ENCODE measurements at regions not wholly inside any gene's neighbourhood (a gene's known extent, or its start where the extent isn't known, plus 50 kb on each side); places are given as distances from the start of the nearest gene placed in this dataset.

DNA sequence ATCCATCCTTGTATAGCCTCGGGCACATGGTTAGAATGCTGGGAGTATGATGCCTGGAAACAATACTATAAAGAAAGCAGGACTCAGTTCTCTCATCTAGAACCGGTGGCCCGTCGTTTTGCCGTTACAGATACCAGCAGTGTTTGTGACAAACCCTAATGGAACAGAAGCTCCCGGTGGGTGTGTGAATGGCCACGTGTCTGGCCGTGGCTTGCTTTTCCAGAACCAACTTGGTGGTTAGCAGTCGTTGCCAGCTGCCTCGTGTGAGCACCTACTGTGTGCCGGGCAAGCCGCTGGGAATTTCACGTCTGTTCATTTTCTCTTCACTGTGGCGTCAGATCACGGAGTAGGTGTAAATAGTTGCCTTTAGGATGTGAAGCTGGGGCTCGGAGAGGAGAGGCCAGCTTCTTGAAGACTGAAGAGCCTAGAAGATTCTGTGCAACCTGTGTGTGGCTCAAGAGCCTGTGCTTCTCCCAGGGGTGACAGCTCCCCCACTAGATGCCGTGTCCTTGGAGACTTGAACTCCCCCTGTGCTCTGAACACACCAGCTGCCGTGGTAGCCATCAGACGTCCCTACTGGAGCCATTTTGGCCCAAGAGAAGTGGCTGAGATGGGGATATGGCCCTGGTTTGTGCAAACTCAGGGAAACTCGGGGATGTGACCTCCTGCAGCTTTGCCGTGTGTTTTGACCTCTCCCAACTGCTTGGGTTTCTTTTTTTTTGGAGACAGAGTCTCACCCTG lies 57.5 kb upstream of the PPARA start:
- Histone ChIP-seq H3K4me3 (ENCODE audit: low read depth, low read length) (no peak overlapping the region), H3K36me3 (replicated peaks) (peaks cover 45% of the 10 kb centered on the region), H3K27me3 (replicated peaks) (no peaks in the 10 kb centered on the region), H3K27ac (no peak overlapping the region)
- TF ChIP-seq, protein P1, sequence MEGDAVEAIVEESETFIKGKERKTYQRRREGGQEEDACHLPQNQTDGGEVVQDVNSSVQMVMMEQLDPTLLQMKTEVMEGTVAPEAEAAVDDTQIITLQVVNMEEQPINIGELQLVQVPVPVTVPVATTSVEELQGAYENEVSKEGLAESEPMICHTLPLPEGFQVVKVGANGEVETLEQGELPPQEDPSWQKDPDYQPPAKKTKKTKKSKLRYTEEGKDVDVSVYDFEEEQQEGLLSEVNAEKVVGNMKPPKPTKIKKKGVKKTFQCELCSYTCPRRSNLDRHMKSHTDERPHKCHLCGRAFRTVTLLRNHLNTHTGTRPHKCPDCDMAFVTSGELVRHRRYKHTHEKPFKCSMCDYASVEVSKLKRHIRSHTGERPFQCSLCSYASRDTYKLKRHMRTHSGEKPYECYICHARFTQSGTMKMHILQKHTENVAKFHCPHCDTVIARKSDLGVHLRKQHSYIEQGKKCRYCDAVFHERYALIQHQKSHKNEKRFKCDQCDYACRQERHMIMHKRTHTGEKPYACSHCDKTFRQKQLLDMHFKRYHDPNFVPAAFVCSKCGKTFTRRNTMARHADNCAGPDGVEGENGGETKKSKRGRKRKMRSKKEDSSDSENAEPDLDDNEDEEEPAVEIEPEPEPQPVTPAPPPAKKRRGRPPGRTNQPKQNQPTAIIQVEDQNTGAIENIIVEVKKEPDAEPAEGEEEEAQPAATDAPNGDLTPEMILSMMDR (IDR thresholded peaks at IDR 0.05; ENCODE audit: low read depth, low read length, missing control alignments) = no peak
- DNase-seq = no peak
- in situ Hi-C loops (cut with HindIII; ENCODE audit: low pct_ligation_motif_present, low sequenced_read_pairs) = no loop called here

DNA sequence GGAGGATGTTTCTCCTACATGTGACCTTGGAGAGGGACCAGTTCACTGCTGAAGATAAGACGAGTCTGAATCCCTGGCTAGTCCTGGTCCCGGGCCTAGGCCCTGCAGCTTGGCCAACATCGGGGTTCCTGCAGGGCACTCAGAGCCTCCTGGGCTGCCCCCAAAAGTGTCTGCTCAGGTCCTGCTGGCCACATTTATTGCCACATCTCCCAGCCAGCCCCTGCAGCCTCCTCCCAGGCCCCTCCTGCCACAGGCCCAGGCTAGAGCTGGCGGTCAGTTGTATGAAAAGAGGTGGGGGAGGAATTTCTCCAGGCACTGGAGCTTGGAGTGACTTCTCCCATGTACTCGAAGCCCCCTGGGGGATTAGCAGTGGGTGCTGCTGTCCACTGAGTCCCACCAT lies 56.5 kb upstream of the PPARA start:
- Histone ChIP-seq H3K27ac (no peak overlapping the region), H3K4me3 (ENCODE audit: low read depth, low read length) (no peak overlapping the region), H3K27me3 (replicated peaks) (no peaks in the 10 kb centered on the region), H3K36me3 (replicated peaks) (peaks cover 54% of the 10 kb centered on the region)
- TF ChIP-seq, protein P1 (IDR thresholded peaks at IDR 0.05; ENCODE audit: low read depth, low read length, missing control alignments) = no peak
- DNase-seq = no peak
- in situ Hi-C loops (cut with HindIII; ENCODE audit: low pct_ligation_motif_present, low sequenced_read_pairs) = no loop called here

DNA sequence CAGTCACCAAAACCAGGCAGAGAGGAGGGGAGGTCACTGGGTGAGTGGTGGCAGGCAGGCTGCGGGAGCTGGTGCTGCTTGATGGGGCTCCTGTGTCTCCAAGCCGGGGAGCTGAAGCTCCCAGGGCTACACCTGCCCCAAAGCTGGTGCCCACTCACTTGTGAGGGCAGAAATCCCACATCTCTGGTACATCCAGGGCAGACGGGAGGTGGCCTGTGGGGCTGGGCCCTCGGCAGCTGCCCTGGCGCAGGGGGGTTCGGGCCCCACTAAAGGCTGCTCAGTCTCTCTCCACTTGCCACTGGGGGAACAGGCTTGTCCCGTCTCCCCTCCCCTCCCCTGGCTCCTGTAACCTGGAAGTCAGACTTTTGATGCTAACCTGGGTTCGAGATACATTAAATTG lies 55.6 kb upstream of the PPARA start:
- peaks cover 50% of the 10 kb centered on the region for H3K36me3 ChIP-seq (replicated peaks)
- TF ChIP-seq, protein P1 (IDR thresholded peaks at IDR 0.05; ENCODE audit: low read depth, low read length, missing control alignments) = no peak

DNA sequence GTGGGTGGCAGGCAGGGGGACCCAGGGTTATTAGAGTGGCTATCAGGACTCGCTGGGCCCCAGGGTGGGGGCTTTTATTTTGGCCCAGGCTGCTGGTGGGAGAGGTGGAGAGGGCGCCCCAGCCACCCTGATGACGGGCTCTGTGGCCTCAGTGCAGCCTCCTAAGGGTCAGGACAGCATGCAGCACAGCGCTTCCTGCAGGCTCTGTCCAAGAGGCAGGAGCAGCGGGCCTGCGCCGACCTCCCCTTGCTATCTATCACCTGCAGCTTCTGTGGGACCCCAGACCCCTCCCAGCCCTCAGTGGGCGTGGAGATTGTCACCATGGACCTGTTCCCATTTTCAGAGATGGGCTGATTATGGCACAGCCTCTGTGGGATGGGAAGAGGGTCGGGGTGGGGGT lies 54.3 kb upstream of the PPARA start:
- TF ChIP-seq, protein P1 (IDR thresholded peaks at IDR 0.05; ENCODE audit: low read depth, low read length, missing control alignments) = no peak
- H3K4me3 ChIP-seq (ENCODE audit: low read depth, low read length) = no peak overlapping the region
- no peak for DNase-seq
- H3K36me3 ChIP-seq (replicated peaks) = peaks cover 50% of the 10 kb centered on the region
- in situ Hi-C loops (cut with HindIII; ENCODE audit: low pct_ligation_motif_present, low sequenced_read_pairs) = no loop called here
- no peaks in the 10 kb centered on the region for H3K27me3 ChIP-seq (replicated peaks)
- H3K27ac ChIP-seq = no peak overlapping the region

More for the DNA sequence above, 55.6 kb upstream of the PPARA start:
- in situ Hi-C loops (cut with HindIII; ENCODE audit: low pct_ligation_motif_present, low sequenced_read_pairs) = no loop called here
- Histone ChIP-seq H3K27ac (no peak overlapping the region), H3K4me3 (ENCODE audit: low read depth, low read length) (no peak overlapping the region), H3K27me3 (replicated peaks) (no peaks in the 10 kb centered on the region)
- no peak for DNase-seq

DNA sequence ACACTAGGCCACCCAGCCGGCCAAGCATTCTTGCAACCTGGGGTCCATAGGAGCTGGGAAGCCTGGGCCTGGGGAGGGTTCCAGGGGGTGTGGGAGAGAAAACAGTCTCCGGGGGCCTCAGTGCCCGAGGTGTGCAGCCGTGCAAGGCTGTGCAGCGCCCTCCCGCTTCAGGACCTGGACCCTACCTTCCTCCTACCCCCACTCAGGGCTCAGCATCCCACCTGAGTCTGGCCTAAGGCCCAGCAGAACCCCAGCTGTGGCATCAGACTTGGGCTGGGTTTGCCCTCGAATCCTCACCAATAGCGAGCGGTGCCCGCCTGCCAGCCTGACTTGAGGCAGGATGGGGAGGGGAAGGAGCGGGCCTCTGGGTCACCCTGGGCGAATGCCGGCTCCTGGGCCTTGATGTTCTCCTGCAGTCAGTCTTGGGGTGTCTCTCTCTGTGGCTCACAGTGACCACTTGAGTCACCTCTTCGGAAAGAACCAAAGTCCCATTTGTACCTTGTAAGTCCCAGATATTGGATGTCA lies 53.6 kb upstream of the PPARA start:
- H3K27me3 ChIP-seq (replicated peaks) = no peaks in the 10 kb centered on the region

More for the DNA sequence above, 53.6 kb upstream of the PPARA start:
- in situ Hi-C loops (cut with HindIII; ENCODE audit: low pct_ligation_motif_present, low sequenced_read_pairs) = no loop called here
- DNase-seq = no peak
- peaks cover 53% of the 10 kb centered on the region for H3K36me3 ChIP-seq (replicated peaks)
- TF ChIP-seq, protein P1 (IDR thresholded peaks at IDR 0.05; ENCODE audit: low read depth, low read length, missing control alignments) = no peak
- no peak overlapping the region for H3K4me3 ChIP-seq (ENCODE audit: low read depth, low read length)
- no peak overlapping the region for H3K27ac ChIP-seq
